ENCODE measurements at regions not wholly inside any gene's neighbourhood (a gene's known extent, or its start where the extent isn't known, plus 50 kb on each side); places are given as distances from the start of the nearest gene placed in this dataset.

- TF ChIP-seq CTCF (conservative IDR thresholded peaks at IDR 0.05), result no peak
- Mint-ChIP-seq H3K27ac (ENCODE audit: unreplicated experiment) (no peak overlapping the region), H3K4me1 (no peaks in the 10 kb centered on the region), H3K4me3 (no peak overlapping the region), H3K36me3 (ENCODE audit: low read depth) (no peaks in the 10 kb centered on the region), H3K27me3 (ENCODE audit: low read depth) (no peaks in the 10 kb centered on the region), H3K9me3 (no peaks in the 10 kb centered on the region)
- no peak for DNase-seq (ENCODE audit: low read depth, low spot score)
Observed at GRCh38 chr14:82482345-82482744, 948.7 kb upstream of the SEL1L start.

- DNase-seq (ENCODE audit: low read depth, low spot score), result no peak
- H3K27me3 Mint-ChIP-seq (ENCODE audit: low read depth), result no peaks in the 10 kb centered on the region
- no peaks in the 10 kb centered on the region for H3K9me3 Mint-ChIP-seq
- no peak overlapping the region for H3K27ac Mint-ChIP-seq (ENCODE audit: unreplicated experiment)
- no peaks in the 10 kb centered on the region for H3K36me3 Mint-ChIP-seq (ENCODE audit: low read depth)
- no peak for TF ChIP-seq CTCF (conservative IDR thresholded peaks at IDR 0.05)
- H3K4me1 Mint-ChIP-seq, result no peaks in the 10 kb centered on the region
- no peak overlapping the region for H3K4me3 Mint-ChIP-seq
Observed at GRCh38 chr14:82488473-82488872, 954.8 kb upstream of the SEL1L start.

- TF ChIP-seq CTCF (conservative IDR thresholded peaks at IDR 0.05), result no peak
- Mint-ChIP-seq H3K27ac (ENCODE audit: unreplicated experiment) (no peak overlapping the region), H3K9me3 (no peaks in the 10 kb centered on the region), H3K4me3 (no peak overlapping the region), H3K4me1 (no peaks in the 10 kb centered on the region), H3K27me3 (ENCODE audit: low read depth) (no peaks in the 10 kb centered on the region), H3K36me3 (ENCODE audit: low read depth) (no peaks in the 10 kb centered on the region)
- DNase-seq (ENCODE audit: low read depth, low spot score), result no peak
Observed at GRCh38 chr14:82490397-82490796, 956.7 kb upstream of the SEL1L start.

GRCh38 chr14:82492157-82492556 lies 958.5 kb upstream of the SEL1L start:
- DNase-seq (ENCODE audit: low read depth, low spot score), result no peak
- no peak overlapping the region for H3K27ac Mint-ChIP-seq (ENCODE audit: unreplicated experiment)
- H3K4me1 Mint-ChIP-seq, result no peaks in the 10 kb centered on the region
- no peaks in the 10 kb centered on the region for H3K36me3 Mint-ChIP-seq (ENCODE audit: low read depth)
- TF ChIP-seq CTCF (conservative IDR thresholded peaks at IDR 0.05), result no peak
- no peaks in the 10 kb centered on the region for H3K27me3 Mint-ChIP-seq (ENCODE audit: low read depth)
- no peaks in the 10 kb centered on the region for H3K9me3 Mint-ChIP-seq
- no peak overlapping the region for H3K4me3 Mint-ChIP-seq

- Mint-ChIP-seq H3K9me3 (no peaks in the 10 kb centered on the region), H3K36me3 (ENCODE audit: low read depth) (no peaks in the 10 kb centered on the region), H3K27me3 (ENCODE audit: low read depth) (no peaks in the 10 kb centered on the region), H3K4me1 (peaks cover 6% of the 10 kb centered on the region), H3K4me3 (no peak overlapping the region), H3K27ac (ENCODE audit: unreplicated experiment) (no peak overlapping the region)
- no peak for DNase-seq (ENCODE audit: low read depth, low spot score)
- TF ChIP-seq CTCF (conservative IDR thresholded peaks at IDR 0.05), result no peak
Observed at GRCh38 chr14:82500222-82500621, 966.6 kb upstream of the SEL1L start.

GRCh38 chr14:82501554-82501953 lies 967.9 kb upstream of the SEL1L start:
- TF ChIP-seq CTCF (conservative IDR thresholded peaks at IDR 0.05), result no peak
- Mint-ChIP-seq H3K27me3 (ENCODE audit: low read depth) (no peaks in the 10 kb centered on the region), H3K36me3 (ENCODE audit: low read depth) (no peaks in the 10 kb centered on the region), H3K4me3 (no peak overlapping the region), H3K9me3 (no peaks in the 10 kb centered on the region), H3K4me1 (peaks cover 6% of the 10 kb centered on the region), H3K27ac (ENCODE audit: unreplicated experiment) (no peak overlapping the region)
- DNase-seq (ENCODE audit: low read depth, low spot score), result no peak
